Kidney (tissue), 13 donors: ENCODE measurements at regions not wholly inside any gene's neighbourhood (a gene's known extent, or its start where the extent isn't known, plus 50 kb on each side); places are given as distances from the start of the nearest gene placed in this dataset.

ENCODE experiments used
- DNase-seq, 5 donors: peaks; one replicate each; pipeline ENCODE4 v3.0.0-alpha.2; 2013 to 2020
- FAIRE-seq: peaks from 2 replicates; lab custom pipeline; 2012; peaks lifted over from hg19 to GRCh38; lab: Jason Lieb, UNC
- H3K27ac ChIP-seq, 2 donors: one replicate each; pipeline ENCODE4 v1.7.0; 2013; ENCODE audit warnings: low read depth in 2 of 2, low read length in 2 of 2, inconsistent platforms in 1 of 2
- H3K27me3 ChIP-seq: one replicate; pipeline ENCODE4 v1.7.1; 2013; ENCODE audit warnings: low read length, inconsistent platforms; ENCODE audit not compliant: control insufficient read depth, insufficient read depth
- H3K36me3 ChIP-seq, 3 donors: one replicate each; pipeline versions ENCODE4 v1.7.0 to v1.7.1; 2013; ENCODE audit warnings: low read length in 3 of 3, control low read depth in 1 of 3, inconsistent platforms in 1 of 3; ENCODE audit not compliant: insufficient read depth in 3 of 3, control insufficient read depth in 2 of 3
- H3K4me1 ChIP-seq, 3 donors: one replicate each; pipeline versions ENCODE4 v1.7.0 to v1.7.1; 2013; ENCODE audit warnings: low read length in 3 of 3, inconsistent platforms in 1 of 3, low read depth in 1 of 3; ENCODE audit not compliant: control insufficient read depth in 2 of 3, insufficient read depth in 2 of 3
- H3K4me3 ChIP-seq, 3 donors: one replicate each; pipeline versions ENCODE4 v1.7.0 to v1.8.1; 2013; ENCODE audit warnings: low read length in 3 of 3, control low read depth in 1 of 3, inconsistent platforms in 1 of 3
- H3K9ac ChIP-seq, 3 donors: one replicate each; pipeline versions ENCODE4 v1.7.0 to v1.7.1; 2013; ENCODE audit warnings: low read length in 3 of 3, control low read depth in 1 of 3, inconsistent platforms in 1 of 3
- H3K9me3 ChIP-seq, 3 donors: one replicate each; pipeline versions ENCODE4 v1.7.0 to v1.7.1; 2013; ENCODE audit warnings: low read length in 3 of 3, control low read depth in 1 of 3, inconsistent platforms in 1 of 3; ENCODE audit not compliant: control insufficient read depth in 2 of 3, insufficient read depth in 1 of 3
- CTCF ChIP-seq: IDR thresholded peaks from 3 replicates; pipeline ENCODE4 v1.5.1; 2012; ENCODE audit warnings: mild to moderate bottlenecking, moderate library complexity, borderline replicate concordance; ENCODE audit not compliant: insufficient read depth; ENCODE audit errors: extremely low read depth
- intact Hi-C: fragments of 100-400 bp; cut with DNase I; formaldehyde crosslinking; loops from one replicate; pipeline ENCODE4 v1.11.1; 2022
- donor health status: control.
- donor health status: control.
- donor health status: control.
- donor health status: control.
- donor health status: control.
- donor health status: DM: yes; HTN: yes; CAD: no.
- donor health status: Normal renal cell carcinoma (clear cell type).

DNA sequence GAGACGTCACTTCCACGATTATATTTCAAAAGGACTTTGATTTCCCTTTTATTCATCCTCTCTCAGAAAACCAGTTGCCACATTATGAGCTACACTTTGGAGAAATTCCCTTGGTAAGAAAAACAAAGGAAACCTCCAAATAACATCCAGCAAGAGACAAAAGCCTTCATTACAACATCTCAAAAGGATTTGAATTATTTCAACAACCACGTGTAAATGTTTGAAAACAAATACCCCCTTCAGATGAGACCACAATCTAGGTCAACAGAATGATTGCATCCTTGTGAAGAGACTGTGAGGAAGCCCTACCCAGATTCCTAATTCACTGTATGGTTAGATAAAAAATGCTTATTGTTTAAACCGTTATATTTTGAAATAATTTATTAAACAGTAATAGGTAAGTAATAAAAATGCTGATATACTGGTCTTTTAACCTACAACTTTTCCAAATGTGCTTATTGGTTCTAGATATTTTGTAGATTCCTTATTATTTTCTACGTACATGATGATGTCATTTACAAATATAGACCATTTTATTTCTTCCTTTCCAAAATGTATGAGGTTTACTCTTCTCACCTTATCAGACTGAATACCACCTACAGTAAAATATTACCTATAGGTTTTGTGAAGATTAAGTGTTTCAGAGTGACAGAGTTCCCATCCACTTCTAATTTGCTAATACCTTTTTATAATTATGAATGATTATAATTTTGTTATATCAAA is 922.7 kb upstream of the CHAC2 start:
- intact Hi-C loops, result no loop called here
- no peaks in the 10 kb centered on the region for H3K27me3 ChIP-seq

DNA sequence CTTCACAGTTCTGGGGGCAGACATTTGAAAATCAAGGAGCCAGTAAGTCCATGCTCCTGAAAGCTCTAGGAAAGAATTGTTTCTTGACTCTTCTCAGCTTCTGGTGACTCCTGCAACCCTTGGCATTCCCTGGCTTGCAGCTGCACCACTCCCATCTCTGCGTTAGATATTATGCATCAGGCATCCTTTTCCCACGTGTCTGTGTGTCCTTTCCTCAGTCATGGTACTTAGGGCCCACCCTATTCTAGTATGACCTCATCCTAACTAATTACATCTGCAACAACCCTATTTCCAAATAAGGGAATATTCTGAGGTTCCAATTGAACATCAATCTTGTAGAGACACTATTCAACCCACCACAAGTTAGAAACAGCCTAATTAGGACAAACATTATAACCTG is 931.7 kb upstream of the CHAC2 start:
- Histone ChIP-seq H3K36me3 (no peaks in the 10 kb centered on the region), H3K9ac (no peak overlapping the region), H3K4me3 (no peak overlapping the region), H3K9me3 (no peaks in the 10 kb centered on the region), H3K27me3 (no peaks in the 10 kb centered on the region), H3K4me1 (no peaks in the 10 kb centered on the region), H3K27ac (no peak overlapping the region)
- FAIRE-seq (no peak), DNase-seq (no peak)
- intact Hi-C loops, result no loop called here
- no peak for TF ChIP-seq CTCF

More for the DNA sequence above, 922.7 kb upstream of the CHAC2 start:
- TF ChIP-seq CTCF, result no peak
- no peak for DNase-seq
- Histone ChIP-seq H3K27ac (no peak overlapping the region), H3K9ac (no peak overlapping the region), H3K4me1 (no peaks in the 10 kb centered on the region), H3K9me3 (no peaks in the 10 kb centered on the region), H3K36me3 (no peaks in the 10 kb centered on the region), H3K4me3 (no peak overlapping the region)
- no peak for FAIRE-seq

- Histone ChIP-seq H3K36me3 (no peaks in the 10 kb centered on the region), H3K9me3 (no peaks in the 10 kb centered on the region), H3K27me3 (no peaks in the 10 kb centered on the region), H3K9ac (no peak overlapping the region), H3K27ac (no peak overlapping the region), H3K4me1 (no peaks in the 10 kb centered on the region), H3K4me3 (no peak overlapping the region)
- no peak for FAIRE-seq
- no peak for DNase-seq
- no peak for TF ChIP-seq CTCF
- intact Hi-C loops, result no loop called here
Observed at GRCh38 chr2:52831216-52831615, 936.4 kb upstream of the CHAC2 start.

GRCh38 chr2:52828112-52828511 is 939.5 kb upstream of the CHAC2 start:
- H3K9ac ChIP-seq, result no peak overlapping the region
- TF ChIP-seq CTCF, result no peak
- H3K36me3 ChIP-seq, result no peaks in the 10 kb centered on the region
- no peaks in the 10 kb centered on the region for H3K4me1 ChIP-seq
- no peaks in the 10 kb centered on the region for H3K27me3 ChIP-seq
- DNase-seq (no peak), FAIRE-seq (no peak)
- no peak overlapping the region for H3K4me3 ChIP-seq
- no peak overlapping the region for H3K27ac ChIP-seq
- H3K9me3 ChIP-seq, result no peaks in the 10 kb centered on the region
- intact Hi-C loops, result no loop called here
